HG03159 (cell line): ENCODE measurements at regions not wholly inside any gene's neighbourhood (a gene's known extent, or its start where the extent isn't known, plus 50 kb on each side); places are given as distances from the start of the nearest gene placed in this dataset.
A peak's percentile ranks its signal among the peaks of the same experiment; 100 is the strongest.
"Not testable (repeated sequence)": the region's sequence is repeated elsewhere in the genome, so short reads cannot be mapped to it uniquely, and the experiment has no call there.

Source experiments
- ATAC-seq: cut with Tn5 transposase; IDR thresholded peaks from one replicate; pipeline ENCODE4 v1.9.1; 2021; ENCODE audit warnings: mild to moderate bottlenecking, moderate library complexity; ENCODE audit not compliant: unreplicated experiment

DNA sequence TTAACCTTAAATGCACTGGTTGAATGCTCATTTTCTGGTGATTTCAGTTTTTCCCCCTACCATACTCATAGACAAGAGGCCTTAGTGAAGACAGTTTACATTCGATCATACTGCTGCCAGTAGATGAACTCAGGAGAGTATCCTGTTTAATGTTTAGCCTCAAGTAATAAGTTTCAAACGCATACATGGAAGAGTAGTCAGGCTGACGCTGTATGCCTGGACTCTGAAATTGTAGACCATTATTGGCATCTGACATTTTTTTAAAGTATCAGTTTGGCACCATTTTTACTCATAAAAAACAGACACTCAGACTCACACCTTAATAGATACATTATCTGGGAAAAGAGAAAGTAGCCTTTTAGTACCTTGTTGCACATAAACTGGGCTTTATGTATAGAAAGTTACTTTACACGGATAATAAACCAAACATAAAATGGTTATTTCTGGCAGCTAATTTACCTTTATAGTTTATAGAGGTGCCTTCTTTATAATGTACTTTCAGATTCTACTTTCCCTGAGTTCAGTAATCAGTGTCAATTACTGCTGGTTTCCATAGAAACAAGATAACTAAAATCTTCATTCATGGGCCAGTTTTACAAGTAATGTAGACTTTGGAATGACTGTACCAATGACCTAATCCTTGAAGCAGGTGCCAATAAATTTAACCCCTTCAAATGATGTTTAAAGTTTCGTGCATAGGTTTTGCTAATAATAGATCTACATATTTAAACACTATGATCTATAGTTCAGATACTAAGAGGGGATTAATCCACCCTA, 183.8 kb upstream of the ITGA1 start:
- no peak for ATAC-seq

DNA sequence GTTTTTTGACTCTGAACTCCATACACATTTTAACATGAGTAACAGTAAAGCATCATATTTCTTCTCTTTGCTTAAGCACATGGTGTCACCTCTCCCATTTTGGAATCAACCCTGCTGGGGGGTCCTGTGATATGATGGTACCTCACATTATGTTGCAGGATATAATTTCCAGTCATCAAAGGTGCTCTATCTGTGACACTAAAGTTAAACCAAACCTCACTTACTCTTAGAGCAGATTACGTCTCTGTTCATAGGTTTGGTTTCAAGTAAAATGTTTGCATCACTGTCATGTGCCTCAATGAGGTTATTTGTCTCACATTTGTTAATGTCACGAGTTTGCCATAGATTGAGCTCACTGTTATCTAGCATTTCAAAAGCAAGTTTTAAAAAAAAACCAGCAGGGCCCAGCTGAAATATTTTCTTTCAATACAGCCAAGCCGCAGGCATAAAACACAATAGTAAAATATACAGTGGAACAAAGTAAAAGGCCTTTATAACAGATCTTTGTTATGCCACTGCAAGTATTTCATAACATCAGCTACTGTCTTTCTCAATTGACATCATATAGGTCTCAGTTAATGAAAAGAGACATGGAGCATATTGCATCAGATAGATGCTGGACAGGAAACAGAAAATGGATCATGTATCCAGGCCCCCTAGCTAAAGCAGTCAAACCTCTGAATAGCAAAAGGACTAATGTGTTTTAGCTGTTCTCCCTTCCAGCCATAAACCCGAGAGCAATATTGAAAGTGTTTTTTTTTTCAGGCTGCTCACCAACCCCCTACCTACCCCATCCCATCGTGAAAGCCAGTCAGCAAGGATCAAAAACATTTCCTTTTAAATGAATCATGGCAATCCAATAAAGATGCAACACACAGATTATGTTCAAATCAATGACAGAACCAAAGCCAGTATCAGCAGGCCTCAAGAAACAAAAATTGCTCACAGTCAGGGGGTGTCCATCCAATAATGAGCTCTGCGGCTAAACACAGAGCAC, 182.1 kb upstream of the ITGA1 start:
- ATAC-seq, result no peak

DNA sequence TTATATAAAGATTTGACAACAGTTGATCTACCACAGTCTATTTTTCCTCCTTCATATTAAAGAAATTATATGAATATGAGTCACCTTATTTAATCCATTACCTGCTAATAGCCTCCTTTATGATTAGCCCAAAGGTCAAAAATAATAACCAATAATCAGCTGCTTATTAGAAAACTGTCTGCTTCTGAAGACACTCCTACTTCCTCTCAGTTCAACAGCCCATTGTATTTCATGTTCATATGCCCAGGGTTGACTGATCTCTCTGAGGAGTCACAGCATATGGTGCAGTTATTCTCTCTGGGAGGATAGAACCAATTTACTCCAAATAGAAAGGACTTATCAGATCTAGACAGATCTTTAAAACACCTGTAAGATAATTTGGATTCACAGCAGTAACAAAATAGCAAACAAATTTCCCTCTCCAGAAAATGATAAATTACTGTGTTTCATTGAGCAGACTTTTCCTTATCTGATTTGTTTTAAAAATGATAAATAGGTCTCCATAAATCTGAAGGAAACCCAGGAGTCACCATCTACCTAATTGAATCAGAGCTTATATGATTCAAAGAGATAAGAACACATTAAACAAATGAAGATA, 180.4 kb upstream of the ITGA1 start:
- no peak for ATAC-seq

DNA sequence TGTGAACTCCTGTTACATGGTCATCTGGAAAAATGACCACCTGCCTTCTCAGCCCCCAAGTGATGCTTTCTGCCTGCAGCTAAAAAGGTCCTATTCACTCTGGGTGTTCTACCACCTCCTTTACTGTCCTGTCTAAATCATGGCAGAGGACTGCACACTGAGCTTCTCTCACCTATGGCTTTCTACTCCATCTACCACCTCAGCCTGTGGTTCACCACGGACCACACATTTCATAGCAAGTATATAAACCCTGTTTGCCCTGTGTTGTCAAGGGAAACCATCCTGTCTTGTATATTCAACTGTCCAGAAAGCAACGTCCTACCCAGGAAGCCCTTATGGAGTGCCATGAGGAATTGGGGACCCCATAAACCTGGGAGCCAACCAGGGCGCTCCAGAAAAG, 167.4 kb upstream of the ITGA1 start:
- no peak for ATAC-seq

DNA sequence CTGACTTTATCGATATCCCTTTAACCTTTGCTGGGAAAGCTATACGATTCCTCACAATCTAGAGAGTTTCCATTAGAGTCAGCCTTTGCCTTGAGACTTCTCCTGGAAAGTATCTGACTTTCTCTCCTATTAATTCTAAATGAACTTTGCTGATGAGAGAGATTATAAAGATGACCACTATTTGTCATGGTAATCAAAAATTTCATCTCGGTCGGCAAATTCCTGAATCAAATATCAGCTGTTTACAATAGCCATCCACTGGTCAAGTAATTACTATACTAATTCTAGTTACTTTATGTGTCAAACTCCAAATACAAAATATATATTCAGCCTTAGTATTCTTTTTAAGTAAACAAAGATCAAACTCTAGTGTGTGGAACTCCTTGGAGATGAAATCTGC, 164.4 kb upstream of the ITGA1 start:
- no peak for ATAC-seq

DNA sequence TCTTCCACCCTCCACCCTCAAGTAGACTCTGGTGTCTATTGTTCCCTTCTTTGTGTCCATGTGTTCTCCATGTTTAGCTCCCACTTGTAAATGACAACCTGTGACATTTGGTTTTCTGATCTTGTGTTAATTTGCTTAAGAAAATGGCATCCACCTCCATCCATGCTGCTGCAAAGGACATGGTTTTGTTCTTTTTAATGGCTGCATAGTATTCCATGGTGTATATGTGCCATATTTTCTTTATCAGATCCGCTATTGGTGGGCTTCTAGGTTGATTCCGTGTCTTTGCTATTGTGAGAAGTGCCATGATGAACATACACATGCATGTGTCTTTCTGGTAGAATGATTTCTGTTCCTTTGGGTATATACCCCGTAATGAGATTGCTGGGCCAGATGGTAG, 163.4 kb upstream of the ITGA1 start:
- ATAC-seq, result no peak

DNA sequence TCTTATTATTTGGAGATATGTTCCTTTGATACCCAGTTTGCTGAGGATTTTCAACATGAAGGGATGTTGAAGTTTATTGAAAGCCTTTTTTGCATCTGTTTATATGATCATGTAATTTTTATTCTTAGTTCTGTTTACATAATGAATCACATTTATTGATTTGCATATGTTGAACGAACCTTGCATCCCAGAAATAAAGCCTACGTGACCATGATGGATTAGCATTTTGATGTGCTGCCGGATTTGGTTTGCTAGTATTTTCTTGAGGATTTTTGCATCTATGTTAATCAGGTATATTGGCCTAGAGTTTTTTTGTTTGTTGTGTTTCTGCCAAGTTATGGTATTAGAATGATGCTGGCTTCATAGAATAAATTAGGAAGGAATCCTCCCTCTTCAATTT, 161.4 kb upstream of the ITGA1 start:
- ATAC-seq, result no peak

DNA sequence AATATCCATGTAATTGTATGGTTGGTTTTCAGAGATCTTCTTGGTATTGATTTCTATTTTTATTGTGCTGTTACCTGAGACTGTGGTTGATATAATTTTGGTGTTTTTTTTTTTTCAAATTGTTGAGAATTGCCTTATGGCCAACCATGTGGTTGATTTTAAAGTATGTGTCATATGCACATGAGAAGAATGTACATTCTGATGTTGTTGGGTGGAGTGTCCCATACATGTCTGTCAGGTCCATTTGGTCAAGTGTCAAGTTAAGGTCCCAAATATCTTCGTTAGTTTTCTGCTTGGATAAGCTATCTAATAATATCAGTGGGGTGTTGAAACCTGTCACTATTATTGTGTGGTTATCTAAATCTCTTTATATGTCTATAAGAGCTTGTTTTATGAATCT, 160.0 kb upstream of the ITGA1 start:
- no peak for ATAC-seq

DNA sequence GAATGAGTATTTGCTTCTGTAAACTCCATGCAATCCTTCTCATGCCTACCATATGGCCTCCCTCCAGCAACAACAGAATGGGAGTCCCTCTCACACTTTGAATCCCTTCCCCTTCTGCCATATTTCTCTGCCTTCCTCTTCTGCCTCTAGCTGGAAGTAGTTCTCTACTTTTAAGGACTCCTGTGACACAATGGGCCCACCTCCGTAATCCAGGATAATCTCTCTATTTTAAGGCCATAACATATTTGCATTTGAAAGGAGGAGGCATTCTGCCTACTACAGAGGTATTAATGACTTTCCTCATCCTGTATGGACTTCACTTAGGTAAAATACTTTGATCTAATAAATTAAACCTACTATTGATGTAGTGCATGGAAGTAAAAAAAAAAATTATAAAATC, 155.4 kb upstream of the ITGA1 start:
- ATAC-seq, result no peak

DNA sequence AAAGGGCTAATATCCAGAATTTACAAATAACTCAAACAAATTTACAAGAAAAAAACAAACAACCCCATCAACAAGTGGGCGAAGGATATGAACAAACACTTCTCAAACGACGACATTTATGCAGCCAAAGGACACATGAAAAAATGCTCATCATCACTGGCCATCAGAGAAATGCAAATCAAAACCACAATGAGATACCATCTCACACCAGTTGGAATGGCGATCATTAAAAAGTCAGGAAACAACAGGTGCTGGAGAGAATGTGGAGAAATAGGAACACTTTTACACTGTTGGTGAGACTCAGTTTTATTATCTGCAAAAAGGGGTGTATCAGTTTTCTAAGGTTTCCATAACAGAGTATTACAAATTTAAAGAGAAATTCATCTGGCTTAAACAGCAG, 153.5 kb upstream of the ITGA1 start:
- ATAC-seq, result not testable (repeated sequence)

DNA sequence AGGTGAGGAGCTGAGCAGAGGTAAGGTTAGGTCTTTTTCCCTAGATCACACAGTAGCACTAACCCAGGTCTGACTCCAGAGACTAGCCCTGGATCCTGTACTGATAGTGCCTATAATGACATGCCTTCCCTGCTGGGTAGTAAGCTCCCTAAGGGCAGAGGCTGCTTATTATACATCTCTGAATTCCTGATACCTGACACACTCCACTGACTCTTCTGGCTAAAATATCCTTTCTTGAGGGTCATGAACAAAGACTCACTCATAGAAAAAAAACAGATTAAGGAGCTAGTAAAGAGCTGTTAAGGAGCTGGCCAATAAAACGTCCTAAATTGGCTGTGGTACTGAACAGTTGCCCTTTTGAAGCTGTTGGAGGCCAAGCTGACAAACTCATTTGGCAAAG, 149.0 kb upstream of the ITGA1 start:
- no peak for ATAC-seq

DNA sequence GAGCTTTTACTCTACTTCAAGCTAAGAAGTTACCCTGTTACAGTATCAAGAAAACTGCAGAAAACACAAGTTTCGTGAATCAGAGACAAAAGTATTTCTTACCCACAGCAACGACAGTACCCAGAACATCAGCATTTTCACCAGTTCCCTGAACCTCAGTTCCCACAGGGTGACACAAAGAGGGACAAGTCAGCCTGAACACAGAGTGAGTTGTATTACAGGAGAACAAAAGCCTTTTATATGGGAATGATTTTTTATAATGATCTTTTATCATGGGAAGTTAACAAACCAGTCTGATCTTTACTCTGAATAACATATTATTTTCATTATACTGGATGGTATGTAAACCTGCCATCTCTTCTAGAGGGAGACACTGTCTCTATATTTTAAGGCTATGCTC, 139.0 kb upstream of the ITGA1 start:
- no peak for ATAC-seq

DNA sequence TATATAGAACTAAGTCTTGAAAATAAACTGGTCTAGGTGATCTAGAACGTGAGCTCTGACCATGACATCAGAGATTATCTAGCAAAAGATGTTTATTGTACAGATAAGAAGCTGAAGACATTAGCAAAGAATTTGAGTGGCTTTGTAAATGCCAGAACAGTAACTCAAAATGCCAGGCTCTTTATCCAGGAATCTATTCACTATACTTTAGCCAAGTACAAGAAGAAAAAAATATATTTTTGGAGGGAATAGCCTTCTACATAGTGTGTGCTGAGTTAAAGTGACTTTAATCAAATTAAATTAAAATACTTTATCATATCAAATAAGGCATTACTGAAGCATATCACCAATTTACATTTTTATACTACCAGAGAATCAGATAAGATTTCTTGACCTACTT, 132.6 kb upstream of the ITGA1 start:
- ATAC-seq, result no peak

DNA sequence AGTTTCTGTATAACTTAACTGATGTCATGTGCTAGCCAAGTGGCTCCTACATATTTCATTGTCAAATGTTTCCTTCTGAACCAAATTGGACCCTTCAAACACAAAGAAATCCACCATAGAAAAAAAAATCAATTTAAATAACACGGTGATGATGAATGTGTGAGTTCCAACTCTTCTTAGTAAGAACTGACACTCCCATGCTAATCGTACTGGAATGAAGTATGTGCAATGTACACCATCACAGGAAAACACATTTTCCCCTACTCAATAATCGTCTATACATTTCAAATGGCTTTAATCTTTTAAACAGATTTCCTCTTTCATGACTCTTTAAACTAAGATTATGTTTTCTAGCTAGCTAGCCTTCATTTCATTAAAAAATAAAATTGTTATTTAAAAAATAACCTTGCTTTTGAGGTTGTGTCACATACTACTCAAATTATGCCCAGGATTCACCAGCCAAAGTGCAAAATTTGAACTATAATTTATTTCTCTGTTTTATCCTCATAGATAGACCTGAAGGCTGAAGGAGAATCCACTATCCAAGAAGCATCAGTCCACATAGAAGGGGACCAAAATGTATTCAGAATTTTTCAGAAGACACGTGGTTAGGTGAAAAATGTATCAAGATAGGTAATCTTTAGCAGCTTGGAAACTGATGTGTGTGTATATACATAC, 131.0 kb upstream of the ITGA1 start:
- no peak for ATAC-seq

DNA sequence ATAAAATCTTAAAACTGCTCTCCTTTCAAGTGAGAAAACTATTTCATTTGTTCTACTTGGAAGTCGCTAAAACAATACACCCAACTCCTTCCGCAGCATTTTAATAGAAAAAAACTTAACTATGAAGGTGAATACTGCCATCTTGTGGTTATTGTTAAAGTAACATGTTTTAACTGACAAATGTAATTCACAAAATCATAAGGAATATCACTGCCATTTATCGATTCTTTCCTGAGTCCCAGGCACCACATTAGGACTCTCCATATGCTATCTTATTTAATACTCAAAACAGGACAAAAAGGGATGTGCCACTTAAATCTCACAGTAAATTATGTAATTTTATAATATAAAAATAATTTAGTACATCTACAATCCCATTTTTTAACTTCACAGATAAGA, 130.5 kb upstream of the ITGA1 start:
- ATAC-seq, result peak; percentile 69

DNA sequence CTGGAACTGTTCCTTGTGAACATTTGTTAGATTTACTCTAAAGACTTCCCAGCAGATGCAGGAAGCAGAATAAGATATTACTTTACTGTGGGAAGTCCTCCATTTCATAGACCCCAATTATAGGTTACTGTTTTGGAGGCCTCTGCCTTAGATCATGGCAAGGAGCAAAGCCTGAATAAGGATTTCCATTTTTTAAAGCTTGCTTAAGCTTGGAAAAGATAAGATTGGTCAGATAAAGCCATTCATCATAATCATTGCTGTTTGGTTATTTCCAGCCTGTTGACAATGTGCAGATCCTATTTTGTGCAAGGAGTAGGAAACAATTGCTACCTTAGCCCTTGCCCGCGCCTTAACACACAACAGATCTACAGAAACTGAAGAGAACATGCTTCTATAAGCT, 129.5 kb upstream of the ITGA1 start:
- ATAC-seq, result no peak

DNA sequence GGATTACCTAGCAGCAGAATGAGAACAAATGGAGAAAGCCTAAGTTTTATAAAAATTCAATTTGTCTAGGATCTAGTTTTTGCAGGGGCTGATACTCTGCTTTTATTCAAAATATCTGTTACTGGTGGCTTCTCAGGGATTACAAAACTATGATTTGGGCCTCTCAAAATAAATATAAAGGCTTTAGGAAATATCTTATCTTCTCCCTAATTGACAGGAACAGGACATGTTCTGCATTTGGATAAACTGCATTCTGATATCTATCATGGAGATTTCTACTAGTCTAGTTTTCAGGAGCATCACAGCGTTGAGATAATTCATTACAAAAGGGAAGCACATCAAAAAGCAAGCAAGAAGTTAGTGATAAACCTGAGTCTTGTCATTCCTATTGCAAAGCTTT, 127.1 kb upstream of the ITGA1 start:
- no peak for ATAC-seq

DNA sequence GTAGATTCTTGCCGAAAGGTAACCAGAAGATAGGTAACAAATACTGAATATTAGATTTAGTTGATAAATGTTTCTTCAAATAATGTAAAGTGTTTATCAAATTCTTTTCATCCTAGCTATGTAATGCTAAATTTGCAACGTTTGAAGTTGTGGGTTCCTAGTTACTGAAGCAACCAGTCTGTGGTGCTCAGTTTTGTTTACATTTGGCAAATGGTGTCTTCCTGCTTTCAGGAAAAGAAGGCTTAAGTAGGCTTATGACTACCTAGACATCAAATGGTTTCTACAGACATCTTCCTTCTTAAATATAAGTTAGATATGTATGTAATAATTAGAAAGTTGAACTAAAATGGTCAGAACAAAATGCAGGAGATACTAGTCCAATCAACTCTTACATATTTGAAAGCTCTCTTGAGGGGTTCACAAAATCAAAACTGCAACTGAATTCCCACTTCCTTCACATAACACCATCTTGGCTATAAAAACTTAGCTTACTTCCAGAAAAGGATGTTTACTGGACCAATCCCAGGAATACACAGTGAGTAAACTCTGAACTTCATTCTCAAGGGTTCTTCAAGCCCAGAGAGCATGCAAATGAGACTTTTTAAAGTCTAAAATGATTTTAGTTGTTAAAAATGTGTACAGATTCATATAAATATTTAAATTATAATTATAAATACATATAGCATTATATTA, 125.7 kb upstream of the ITGA1 start:
- no peak for ATAC-seq

DNA sequence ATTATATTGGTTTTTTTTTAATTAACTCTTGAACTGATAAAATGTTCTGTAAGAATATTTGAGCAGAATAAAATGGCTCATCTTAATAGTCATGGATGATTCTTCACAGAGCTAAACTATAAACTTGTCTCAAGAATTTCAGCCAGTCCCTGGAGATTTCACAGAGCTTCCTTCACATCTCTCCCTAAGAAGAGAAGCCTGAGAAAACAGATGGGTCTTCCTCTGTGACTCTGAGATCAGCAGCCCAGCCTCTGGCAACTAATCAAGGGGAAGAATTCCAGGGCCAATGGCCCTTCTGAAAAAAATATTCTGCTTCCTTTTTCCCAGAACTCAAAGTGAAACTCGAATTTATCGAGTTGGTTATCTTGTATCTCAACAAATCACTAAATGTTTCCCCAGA, 122.2 kb upstream of the ITGA1 start:
- no peak for ATAC-seq

DNA sequence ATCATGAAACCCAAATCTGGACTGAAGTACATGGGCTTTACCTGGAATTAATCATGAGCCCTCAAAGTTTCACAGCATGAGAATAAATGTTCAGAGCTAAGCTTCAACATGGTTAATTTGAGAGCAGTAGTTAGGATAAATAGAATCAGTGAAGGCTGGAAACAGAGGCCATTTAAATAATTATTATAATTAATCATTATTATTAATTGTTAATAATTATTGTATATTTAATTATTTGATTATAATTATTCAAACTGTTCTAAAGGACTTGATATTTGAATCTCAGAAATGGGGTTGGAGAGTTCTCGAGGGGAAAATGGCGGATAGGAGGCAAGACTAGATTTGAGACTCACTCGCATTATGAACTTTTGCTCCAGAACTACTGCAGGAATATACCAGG, 119.6 kb upstream of the ITGA1 start:
- no peak for ATAC-seq
